ENCODE measurements at regions not wholly inside any gene's neighbourhood (a gene's known extent, or its start where the extent isn't known, plus 50 kb on each side); places are given as distances from the start of the nearest gene placed in this dataset.
"Not testable (repeated sequence)": the region's sequence is repeated elsewhere in the genome, so short reads cannot be mapped to it uniquely, and the experiment has no call there.

- no peak for DNase-seq
Measured at GRCh38 chr4:54842656-54843055, 184.9 kb downstream of the KIT start.

- DNase-seq: no peak
Measured at GRCh38 chr4:54842226-54842625, 184.5 kb downstream of the KIT start.

- no peak for DNase-seq
Measured at GRCh38 chr4:54840992-54841768, 183.4 kb downstream of the KIT start.

GRCh38 chr4:54840430-54840829, 182.7 kb downstream of the KIT start:
- no peak for DNase-seq

GRCh38 chr4:54838301-54838700, 180.5 kb downstream of the KIT start:
- no peak for DNase-seq

GRCh38 chr4:54837576-54838140, 179.9 kb downstream of the KIT start:
- DNase-seq: no peak

GRCh38 chr4:54828361-54828760, 170.6 kb downstream of the KIT start:
- DNase-seq: not testable (repeated sequence)

- DNase-seq: no peak
Measured at GRCh38 chr4:54823616-54824015, 165.9 kb downstream of the KIT start.

- DNase-seq: no peak
Measured at GRCh38 chr4:54819034-54819433, 161.3 kb downstream of the KIT start.

GRCh38 chr4:54818481-54818880, 160.7 kb downstream of the KIT start:
- DNase-seq: no peak

- DNase-seq: no peak
Measured at GRCh38 chr4:54813674-54814073, 155.9 kb downstream of the KIT start.

GRCh38 chr4:54806351-54806750, 148.6 kb downstream of the KIT start:
- no peak for DNase-seq

- no peak for DNase-seq
Measured at GRCh38 chr4:54802336-54802735, 144.6 kb downstream of the KIT start.

- DNase-seq: no peak
Measured at GRCh38 chr4:54800831-54801530, 143.2 kb downstream of the KIT start.

- DNase-seq: no peak
Measured at GRCh38 chr4:54794579-54794978, 136.8 kb downstream of the KIT start.

GRCh38 chr4:54793856-54794422, 136.2 kb downstream of the KIT start:
- DNase-seq: no peak
